Mesothelial cell of epicardium (in vitro differentiated cells): ENCODE measurements at regions not wholly inside any gene's neighbourhood (a gene's known extent, or its start where the extent isn't known, plus 50 kb on each side); places are given as distances from the start of the nearest gene placed in this dataset.

Experiments used
- DNase-seq, 2 experiments: peaks; one replicate each; pipeline ENCODE4 v3.0.0; 2021; ENCODE audit warnings: low spot score in 2 of 2; ENCODE audit not compliant: unreplicated experiment in 2 of 2
- H3K27ac Mint-ChIP-seq: 2 replicates; pipeline ENCODE4 v1.8.0; 2021; ENCODE audit warnings: mixed read lengths
- H3K27me3 Mint-ChIP-seq: 2 replicates; pipeline ENCODE4 v1.8.0; 2021; ENCODE audit warnings: low read depth, mixed read lengths
- H3K36me3 Mint-ChIP-seq: 2 replicates; pipeline ENCODE4 v1.8.0; 2021; ENCODE audit warnings: mixed read lengths
- H3K4me1 Mint-ChIP-seq: 2 replicates; pipeline ENCODE4 v1.8.0; 2021; ENCODE audit warnings: mixed read lengths
- H3K4me3 Mint-ChIP-seq: 2 replicates; pipeline ENCODE4 v1.8.0; 2021; ENCODE audit warnings: mild to moderate bottlenecking, moderate library complexity, mixed read lengths
- H3K9me3 Mint-ChIP-seq: 2 replicates; pipeline ENCODE4 v1.8.0; 2021; ENCODE audit warnings: mixed read lengths
- CTCF ChIP-seq: fragments of 200-600 bp; sonication (generic); IDR thresholded peaks from one replicate; pipeline ENCODE4 v1.5.0; 2021; ENCODE audit warnings: antibody characterized with exemption; ENCODE audit not compliant: unreplicated experiment

DNA sequence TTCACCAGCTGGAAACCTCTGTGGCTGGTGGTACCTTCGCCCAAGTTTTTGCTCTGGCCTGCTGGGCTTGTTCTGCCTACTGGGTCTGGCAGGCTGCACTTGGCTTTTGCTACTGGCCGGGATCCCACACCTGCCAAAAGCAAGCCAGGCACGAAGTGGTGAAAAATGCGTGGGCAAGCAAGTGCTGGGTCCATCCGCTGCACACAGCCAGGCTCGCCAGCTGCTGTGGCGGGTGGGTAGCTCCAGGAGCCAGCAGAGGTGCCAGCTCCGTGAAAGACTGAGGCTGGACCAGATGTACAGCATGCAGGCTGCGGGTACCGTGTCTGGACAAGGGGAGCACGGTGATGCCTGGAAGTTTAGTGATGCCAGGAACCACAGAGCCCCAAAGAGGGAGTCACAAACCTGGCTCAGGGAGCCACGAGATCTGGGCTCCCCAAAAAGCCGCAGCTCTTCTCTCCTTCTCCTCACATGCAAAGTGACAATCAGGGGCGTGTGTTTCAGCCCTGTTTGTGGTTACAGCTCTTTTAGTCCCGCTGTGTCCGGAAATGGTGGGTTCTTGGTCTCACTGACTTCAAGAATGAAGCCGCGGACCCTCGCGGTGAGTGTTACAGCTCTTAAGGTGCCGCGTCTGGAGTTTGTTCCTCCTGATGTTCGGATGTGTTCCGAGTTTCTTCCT lies 1455.6 kb upstream of the GBE1 start:
- no peaks in the 10 kb centered on the region for H3K36me3 Mint-ChIP-seq
- no peak overlapping the region for H3K27ac Mint-ChIP-seq
- peaks cover 2% of the 10 kb centered on the region for H3K27me3 Mint-ChIP-seq

DNA sequence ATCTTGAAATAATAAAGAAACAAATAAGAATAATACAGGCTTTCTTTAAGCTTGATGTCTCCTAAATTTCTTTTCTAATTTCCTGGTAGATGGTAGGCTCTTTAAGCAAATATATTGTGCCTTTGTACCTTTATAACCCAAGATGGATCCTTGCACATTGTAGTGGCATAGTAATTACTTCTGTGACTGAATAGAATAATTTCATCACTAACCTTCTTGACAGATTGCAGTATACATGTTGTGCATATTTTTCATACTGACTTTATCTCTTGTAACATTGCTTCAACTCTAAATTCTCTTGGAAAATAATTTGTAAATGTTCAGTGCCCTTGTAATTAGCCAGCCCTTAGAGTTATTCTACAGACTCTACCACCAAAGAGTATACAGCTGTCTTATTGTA lies 1433.8 kb upstream of the GBE1 start:
- Mint-ChIP-seq H3K27me3 (peaks cover 1% of the 10 kb centered on the region), H3K9me3 (no peaks in the 10 kb centered on the region), H3K4me3 (no peak overlapping the region), H3K27ac (no peak overlapping the region), H3K36me3 (no peaks in the 10 kb centered on the region), H3K4me1 (no peaks in the 10 kb centered on the region)
- no peak for DNase-seq
- TF ChIP-seq CTCF = no peak

More for the DNA sequence above, 1455.6 kb upstream of the GBE1 start:
- DNase-seq = no peak
- TF ChIP-seq CTCF = no peak
- H3K4me1 Mint-ChIP-seq = no peaks in the 10 kb centered on the region
- H3K9me3 Mint-ChIP-seq = no peaks in the 10 kb centered on the region
- no peak overlapping the region for H3K4me3 Mint-ChIP-seq

DNA sequence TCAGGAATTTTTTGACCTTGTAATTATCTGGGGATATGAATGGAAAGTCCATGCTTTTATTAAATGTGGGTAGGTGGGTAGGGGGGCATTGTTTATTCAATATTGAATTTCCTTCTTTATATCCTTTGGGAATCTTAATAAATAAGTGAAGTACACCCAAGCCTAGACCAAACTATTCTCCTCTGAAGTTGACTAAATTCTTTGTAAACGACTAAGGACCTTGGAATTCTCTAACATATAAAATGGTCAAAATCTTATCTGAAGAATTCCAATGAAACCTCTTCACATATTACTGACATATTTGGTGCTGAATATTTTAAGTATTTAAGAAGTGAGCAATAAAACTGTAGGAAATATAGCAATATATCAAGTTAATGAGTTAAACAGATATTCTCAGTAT lies 1432.1 kb upstream of the GBE1 start:
- no peak for TF ChIP-seq CTCF
- DNase-seq = no peak
- H3K36me3 Mint-ChIP-seq = no peaks in the 10 kb centered on the region
- H3K4me1 Mint-ChIP-seq = no peaks in the 10 kb centered on the region
- no peak overlapping the region for H3K4me3 Mint-ChIP-seq
- H3K27ac Mint-ChIP-seq = no peak overlapping the region
- H3K9me3 Mint-ChIP-seq = no peaks in the 10 kb centered on the region
- H3K27me3 Mint-ChIP-seq = no peaks in the 10 kb centered on the region

DNA sequence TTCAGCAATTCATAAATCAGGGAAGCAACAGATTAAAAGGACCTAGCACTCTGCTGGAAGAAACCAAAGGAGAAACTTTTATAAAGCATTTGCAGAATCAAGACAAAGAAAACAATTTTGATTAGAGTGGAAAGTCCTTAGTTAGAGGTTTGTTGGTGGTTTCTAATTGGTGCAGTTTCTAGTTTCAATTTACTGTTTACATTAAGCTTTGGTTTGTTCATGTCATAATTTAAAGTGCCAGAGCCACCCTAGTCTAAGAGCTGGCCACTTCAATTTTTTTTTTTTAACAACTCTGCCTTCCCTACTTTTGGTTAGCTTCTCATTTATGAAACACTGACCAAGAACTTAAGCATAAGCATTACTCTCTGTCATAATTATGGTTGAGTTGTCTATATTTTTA lies 1428.2 kb upstream of the GBE1 start:
- H3K4me3 Mint-ChIP-seq = no peak overlapping the region
- no peaks in the 10 kb centered on the region for H3K27me3 Mint-ChIP-seq
- DNase-seq = no peak
- no peak for TF ChIP-seq CTCF
- peaks cover 13% of the 10 kb centered on the region for H3K9me3 Mint-ChIP-seq
- no peak overlapping the region for H3K27ac Mint-ChIP-seq
- peaks cover 3% of the 10 kb centered on the region for H3K36me3 Mint-ChIP-seq
- H3K4me1 Mint-ChIP-seq = no peaks in the 10 kb centered on the region

- Mint-ChIP-seq H3K27me3 (no peaks in the 10 kb centered on the region), H3K4me1 (no peaks in the 10 kb centered on the region), H3K27ac (no peak overlapping the region), H3K36me3 (no peaks in the 10 kb centered on the region), H3K9me3 (no peaks in the 10 kb centered on the region), H3K4me3 (no peak overlapping the region)
- no peak for DNase-seq
- no peak for TF ChIP-seq CTCF
Observed at GRCh38 chr3:83169473-83169872, 1408.0 kb upstream of the GBE1 start.

GRCh38 chr3:83150896-83151295 lies 1389.5 kb upstream of the GBE1 start:
- TF ChIP-seq CTCF = no peak
- Mint-ChIP-seq H3K36me3 (no peaks in the 10 kb centered on the region), H3K27ac (no peak overlapping the region), H3K9me3 (no peaks in the 10 kb centered on the region), H3K4me1 (no peaks in the 10 kb centered on the region), H3K4me3 (no peak overlapping the region), H3K27me3 (no peaks in the 10 kb centered on the region)
- DNase-seq = no peak
